OCI-LY7 (cell line): ENCODE measurements at regions not wholly inside any gene's neighbourhood (a gene's known extent, or its start where the extent isn't known, plus 50 kb on each side); places are given as distances from the start of the nearest gene placed in this dataset.

Experiments used
- BruUV-seq: library from RNA; stranded (reverse); fragments of 400-500 nt; replicated peaks from 2 replicates; lab custom pipeline; 2021; lab: Mats Ljungman, UMichigan
- CTCF ChIA-PET: fragments of 300-600 bp; sonication (Branson Sonifier 250); formaldehyde crosslinking; loops from one replicate; lab custom pipeline; 2022; ENCODE audit warnings: antibody characterized with exemption; ENCODE audit not compliant: unreplicated experiment; lab: Charles Lee
- POLR2A ChIA-PET: fragments of 300-600 bp; sonication (Branson Sonifier 250); formaldehyde crosslinking; loops from one replicate; lab custom pipeline; 2022; ENCODE audit warnings: antibody characterized with exemption; lab: Charles Lee
- DNase-seq: peaks from one replicate; pipeline ENCODE4 v3.0.0-alpha.2; 2015; ENCODE audit warnings: low spot score
- H2AFZ ChIP-seq: fragments of 200-600 bp; sonication (generic), shearing (Covaris generic); 2 replicates; pipeline ENCODE4 v1.6.1; 2014; ENCODE audit warnings: mild to moderate bottlenecking, antibody characterized with exemption, low read length, moderate library complexity
- H3K27ac ChIP-seq: fragments of 200-600 bp; sonication (generic); 2 replicates; pipeline ENCODE4 v1.5.1; 2014; ENCODE audit warnings: mixed run types, low read depth, mild to moderate bottlenecking, moderate library complexity, low read length, inconsistent platforms; ENCODE audit not compliant: poor library complexity, severe bottlenecking
- H3K36me3 ChIP-seq: fragments of 200-600 bp; sonication (generic); 2 replicates; pipeline ENCODE4 v1.6.1; 2014; ENCODE audit warnings: mild to moderate bottlenecking, antibody characterized with exemption, low read length, moderate library complexity, mixed read lengths; ENCODE audit not compliant: insufficient read depth
- H3K4me1 ChIP-seq: fragments of 200-600 bp; sonication (generic); 2 replicates; pipeline ENCODE4 v1.5.1; 2014; ENCODE audit warnings: mild to moderate bottlenecking, low read length; ENCODE audit not compliant: insufficient read depth, poor library complexity, severe bottlenecking
- H3K4me2 ChIP-seq: fragments of 200-600 bp; sonication (generic); 2 replicates; pipeline ENCODE4 v1.6.1; 2014; ENCODE audit warnings: mild to moderate bottlenecking, low read length
- H3K4me3 ChIP-seq: fragments of 200-600 bp; sonication (generic); 2 replicates; pipeline ENCODE4 v1.5.1; 2014; ENCODE audit warnings: mild to moderate bottlenecking, low read depth, low read length; ENCODE audit not compliant: poor library complexity, severe bottlenecking
- H3K79me2 ChIP-seq: fragments of 200-600 bp; sonication (generic); 2 replicates; pipeline ENCODE4 v1.6.1; 2016; ENCODE audit warnings: low read depth, mild to moderate bottlenecking, low read length, moderate library complexity, mixed read lengths; ENCODE audit not compliant: insufficient read depth
- H3K9me2 ChIP-seq: fragments of 200-600 bp; sonication (generic); 2 replicates; pipeline ENCODE4 v1.6.1; 2016; ENCODE audit warnings: mild to moderate bottlenecking, low read length, mixed read lengths; ENCODE audit not compliant: insufficient read depth
- H3K9me3 ChIP-seq: fragments of 200-600 bp; sonication (generic); 2 replicates; pipeline ENCODE4 v1.6.1; 2014; ENCODE audit warnings: mild to moderate bottlenecking, mixed run types, low read length, mixed read lengths
- H4K20me1 ChIP-seq: fragments of 200-600 bp; sonication (generic); 2 replicates; pipeline ENCODE4 v1.6.1; 2014; ENCODE audit warnings: mild to moderate bottlenecking, antibody characterized with exemption, low read length, moderate library complexity, mixed read lengths; ENCODE audit not compliant: insufficient read depth
- EZH2phosphoT487 ChIP-seq: fragments of 200-600 bp; sonication (generic); IDR thresholded peaks from 2 replicates; pipeline ENCODE4 v1.6.1; 2018; ENCODE audit warnings: low read depth, borderline replicate concordance, mild to moderate bottlenecking, mixed run types, antibody characterized with exemption, low read length, moderate library complexity, mixed read lengths
- intact Hi-C: fragments of 100-400 bp; cut with micrococcal nuclease; formaldehyde crosslinking; loops from one replicate; pipeline ENCODE4 v1.10.0; 2022; ENCODE audit not compliant: unreplicated experiment
- TF ChIP-seq, protein P1 (sequence below): fragments of 200-600 bp; sonication (generic); conservative IDR thresholded peaks from 2 replicates; pipeline ENCODE4 v1.5.1; 2014; ENCODE audit warnings: mild to moderate bottlenecking, antibody characterized with exemption, low read length, moderate library complexity, mixed read lengths

DNA sequence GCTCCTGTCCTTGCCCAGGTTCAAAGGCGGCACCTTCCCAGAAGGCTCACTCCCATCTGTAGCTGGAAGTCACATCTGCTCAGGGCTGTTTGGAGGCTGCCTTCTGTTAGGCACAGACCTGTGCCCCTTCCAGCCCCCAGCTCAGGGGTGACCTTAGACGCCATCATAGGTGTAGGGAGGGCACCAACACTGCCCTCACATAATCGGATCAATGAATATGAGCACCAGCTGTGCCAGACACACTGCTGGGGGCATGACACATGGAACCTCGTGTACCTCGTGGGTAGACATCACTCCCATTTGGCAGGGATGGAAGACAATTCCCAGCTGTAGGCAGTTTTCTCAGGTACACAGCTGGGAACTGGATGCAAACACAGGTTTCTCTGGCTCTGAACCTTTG is 220.7 kb upstream of the ASIC2 start:
- POLR2A ChIA-PET: no interaction called here
- no peaks in the 10 kb centered on the region for H4K20me1 ChIP-seq

DNA sequence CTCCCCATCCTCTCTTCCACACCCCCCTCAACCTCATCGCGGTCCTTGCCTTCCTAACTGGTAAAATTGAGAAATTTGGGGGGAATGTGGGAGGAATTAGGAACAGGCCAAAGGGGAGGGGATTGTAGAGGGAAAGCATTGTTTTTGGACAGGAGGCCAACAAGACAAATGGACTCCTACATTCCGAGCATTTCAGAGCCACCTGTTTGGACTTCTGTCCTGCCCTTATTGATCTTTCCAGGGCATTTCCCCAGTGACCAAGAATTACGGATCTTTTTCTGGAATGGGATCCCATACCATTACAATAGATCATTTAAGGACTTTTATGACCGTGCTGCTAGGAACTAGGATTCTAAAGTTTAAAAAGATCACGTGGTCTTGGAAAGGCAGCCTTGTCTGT is 221.3 kb upstream of the ASIC2 start:
- intact Hi-C loops: no loop called here
- no peak overlapping the region for H3K4me3 ChIP-seq
- no peak overlapping the region for H2AFZ ChIP-seq
- H3K79me2 ChIP-seq: no peaks in the 10 kb centered on the region
- H4K20me1 ChIP-seq: no peaks in the 10 kb centered on the region
- H3K9me2 ChIP-seq: no peaks in the 10 kb centered on the region
- H3K4me1 ChIP-seq: no peaks in the 10 kb centered on the region
- DNase-seq: no peak
- no TSS peak for BruUV-seq
- no peak for TF ChIP-seq EZH2phosphoT487
- TF ChIP-seq, protein P1, sequence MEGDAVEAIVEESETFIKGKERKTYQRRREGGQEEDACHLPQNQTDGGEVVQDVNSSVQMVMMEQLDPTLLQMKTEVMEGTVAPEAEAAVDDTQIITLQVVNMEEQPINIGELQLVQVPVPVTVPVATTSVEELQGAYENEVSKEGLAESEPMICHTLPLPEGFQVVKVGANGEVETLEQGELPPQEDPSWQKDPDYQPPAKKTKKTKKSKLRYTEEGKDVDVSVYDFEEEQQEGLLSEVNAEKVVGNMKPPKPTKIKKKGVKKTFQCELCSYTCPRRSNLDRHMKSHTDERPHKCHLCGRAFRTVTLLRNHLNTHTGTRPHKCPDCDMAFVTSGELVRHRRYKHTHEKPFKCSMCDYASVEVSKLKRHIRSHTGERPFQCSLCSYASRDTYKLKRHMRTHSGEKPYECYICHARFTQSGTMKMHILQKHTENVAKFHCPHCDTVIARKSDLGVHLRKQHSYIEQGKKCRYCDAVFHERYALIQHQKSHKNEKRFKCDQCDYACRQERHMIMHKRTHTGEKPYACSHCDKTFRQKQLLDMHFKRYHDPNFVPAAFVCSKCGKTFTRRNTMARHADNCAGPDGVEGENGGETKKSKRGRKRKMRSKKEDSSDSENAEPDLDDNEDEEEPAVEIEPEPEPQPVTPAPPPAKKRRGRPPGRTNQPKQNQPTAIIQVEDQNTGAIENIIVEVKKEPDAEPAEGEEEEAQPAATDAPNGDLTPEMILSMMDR: no peak
- H3K4me2 ChIP-seq: no peak overlapping the region
- no peaks in the 10 kb centered on the region for H3K9me3 ChIP-seq
- POLR2A ChIA-PET: no interaction called here
- H3K36me3 ChIP-seq: no peaks in the 10 kb centered on the region
- no peak overlapping the region for H3K27ac ChIP-seq
- CTCF ChIA-PET: no interaction called here

More for the DNA sequence above, 220.7 kb upstream of the ASIC2 start:
- TF ChIP-seq EZH2phosphoT487: no peak
- Histone ChIP-seq H3K9me2 (no peaks in the 10 kb centered on the region), H3K27ac (no peak overlapping the region), H3K4me2 (no peak overlapping the region), H3K4me3 (no peak overlapping the region), H3K79me2 (no peaks in the 10 kb centered on the region), H3K4me1 (no peaks in the 10 kb centered on the region), H3K36me3 (no peaks in the 10 kb centered on the region), H2AFZ (no peak overlapping the region), H3K9me3 (no peaks in the 10 kb centered on the region)
- intact Hi-C loops: no loop called here
- no peak for DNase-seq
- BruUV-seq: no TSS peak
- CTCF ChIA-PET: no interaction called here

GRCh38 chr17:33515974-33516373 is 222.9 kb upstream of the ASIC2 start:
- no peaks in the 10 kb centered on the region for H4K20me1 ChIP-seq
- no peak overlapping the region for H3K4me3 ChIP-seq
- no peak overlapping the region for H3K27ac ChIP-seq
- H2AFZ ChIP-seq: no peak overlapping the region
- no peaks in the 10 kb centered on the region for H3K9me3 ChIP-seq
- H3K36me3 ChIP-seq: no peaks in the 10 kb centered on the region
- H3K79me2 ChIP-seq: no peaks in the 10 kb centered on the region
- no peaks in the 10 kb centered on the region for H3K9me2 ChIP-seq
- no peaks in the 10 kb centered on the region for H3K4me1 ChIP-seq
- no TSS peak for BruUV-seq
- CTCF ChIA-PET: no interaction called here
- no peak overlapping the region for H3K4me2 ChIP-seq
- TF ChIP-seq, protein P1: no peak
- TF ChIP-seq EZH2phosphoT487: no peak
- intact Hi-C loops: no loop called here
- POLR2A ChIA-PET: no interaction called here
- no peak for DNase-seq
